ENCODE measurements at regions not wholly inside any gene's neighbourhood (a gene's known extent, or its start where the extent isn't known, plus 50 kb on each side); places are given as distances from the start of the nearest gene placed in this dataset.

GRCh38 chr3:137347132-137347531 lies 389.3 kb downstream of the IL20RB start:
- no peaks in the 10 kb centered on the region for H3K27me3 ChIP-seq (ENCODE audit: control insufficient read depth, insufficient read depth, low read length)
- no peak overlapping the region for H3K4me3 ChIP-seq (ENCODE audit: low read depth, low read length)
- H3K9me3 ChIP-seq (ENCODE audit: control insufficient read depth, insufficient read depth, low read length), result no peaks in the 10 kb centered on the region
- H3K27ac ChIP-seq (ENCODE audit: low read depth, low read length), result no peak overlapping the region
- H3K36me3 ChIP-seq (ENCODE audit: control insufficient read depth, insufficient read depth, low read length), result no peaks in the 10 kb centered on the region
- H3K4me1 ChIP-seq (ENCODE audit: control insufficient read depth, insufficient read depth, low read length), result no peaks in the 10 kb centered on the region
- H3K9ac ChIP-seq (ENCODE audit: low read depth, low read length), result no peak overlapping the region

DNA sequence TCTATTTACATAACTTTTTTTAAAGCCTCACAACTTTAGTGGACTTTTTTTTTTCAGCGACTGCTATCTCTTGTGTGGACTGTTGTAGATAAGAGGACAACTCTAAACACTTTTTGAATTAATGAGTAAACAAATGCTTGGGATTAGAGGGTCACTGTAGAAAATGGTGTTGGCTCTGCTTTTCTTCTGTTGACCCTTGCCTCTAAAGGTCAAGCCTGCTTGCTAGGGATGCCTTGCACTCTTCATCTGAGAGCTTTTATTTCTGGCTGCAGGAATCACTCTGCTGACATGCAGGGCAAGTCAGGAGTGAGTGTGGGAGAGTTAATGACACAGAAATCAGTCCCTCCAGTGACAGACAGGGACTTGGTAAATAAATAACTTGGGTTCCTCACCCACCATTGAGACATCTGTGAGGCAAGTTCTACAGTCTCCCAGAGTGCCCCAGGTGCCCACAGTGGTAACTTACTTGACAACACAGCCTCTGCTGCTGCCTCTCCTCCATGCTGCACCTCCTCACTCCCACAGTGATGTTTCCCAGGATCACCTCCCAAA lies 390.1 kb downstream of the IL20RB start:
- Histone ChIP-seq H3K9me3 (ENCODE audit: control insufficient read depth, insufficient read depth, low read length) (no peaks in the 10 kb centered on the region), H3K4me3 (ENCODE audit: low read depth, low read length) (no peak overlapping the region), H3K4me1 (ENCODE audit: control insufficient read depth, insufficient read depth, low read length) (no peaks in the 10 kb centered on the region), H3K27me3 (ENCODE audit: control insufficient read depth, insufficient read depth, low read length) (no peaks in the 10 kb centered on the region), H3K36me3 (ENCODE audit: control insufficient read depth, insufficient read depth, low read length) (no peaks in the 10 kb centered on the region), H3K27ac (ENCODE audit: low read depth, low read length) (no peak overlapping the region), H3K9ac (ENCODE audit: low read depth, low read length) (no peak overlapping the region)

DNA sequence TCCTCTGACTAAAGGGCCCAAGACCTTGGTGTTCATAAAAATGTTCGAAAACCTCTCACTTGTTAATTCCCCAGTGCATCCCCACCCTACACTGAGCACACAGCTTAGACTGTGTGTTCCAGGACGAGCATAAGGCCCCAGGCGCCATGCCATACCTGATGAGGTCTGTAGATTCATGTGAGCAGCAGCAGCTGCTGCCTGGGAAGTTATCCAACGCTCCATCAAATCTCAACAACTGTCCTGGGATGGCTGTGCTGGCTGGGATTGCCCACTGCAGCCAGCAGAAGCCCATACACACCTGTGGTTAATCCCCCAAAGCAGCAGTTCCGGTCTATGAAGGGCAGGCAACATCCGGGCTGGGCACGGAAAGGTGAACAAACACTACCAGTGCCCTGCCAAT lies 391.2 kb downstream of the IL20RB start:
- Histone ChIP-seq H3K27me3 (ENCODE audit: control insufficient read depth, insufficient read depth, low read length) (no peaks in the 10 kb centered on the region), H3K9me3 (ENCODE audit: control insufficient read depth, insufficient read depth, low read length) (no peaks in the 10 kb centered on the region), H3K27ac (ENCODE audit: low read depth, low read length) (no peak overlapping the region), H3K4me1 (ENCODE audit: control insufficient read depth, insufficient read depth, low read length) (no peaks in the 10 kb centered on the region), H3K9ac (ENCODE audit: low read depth, low read length) (no peak overlapping the region), H3K4me3 (ENCODE audit: low read depth, low read length) (no peak overlapping the region), H3K36me3 (ENCODE audit: control insufficient read depth, insufficient read depth, low read length) (no peaks in the 10 kb centered on the region)

DNA sequence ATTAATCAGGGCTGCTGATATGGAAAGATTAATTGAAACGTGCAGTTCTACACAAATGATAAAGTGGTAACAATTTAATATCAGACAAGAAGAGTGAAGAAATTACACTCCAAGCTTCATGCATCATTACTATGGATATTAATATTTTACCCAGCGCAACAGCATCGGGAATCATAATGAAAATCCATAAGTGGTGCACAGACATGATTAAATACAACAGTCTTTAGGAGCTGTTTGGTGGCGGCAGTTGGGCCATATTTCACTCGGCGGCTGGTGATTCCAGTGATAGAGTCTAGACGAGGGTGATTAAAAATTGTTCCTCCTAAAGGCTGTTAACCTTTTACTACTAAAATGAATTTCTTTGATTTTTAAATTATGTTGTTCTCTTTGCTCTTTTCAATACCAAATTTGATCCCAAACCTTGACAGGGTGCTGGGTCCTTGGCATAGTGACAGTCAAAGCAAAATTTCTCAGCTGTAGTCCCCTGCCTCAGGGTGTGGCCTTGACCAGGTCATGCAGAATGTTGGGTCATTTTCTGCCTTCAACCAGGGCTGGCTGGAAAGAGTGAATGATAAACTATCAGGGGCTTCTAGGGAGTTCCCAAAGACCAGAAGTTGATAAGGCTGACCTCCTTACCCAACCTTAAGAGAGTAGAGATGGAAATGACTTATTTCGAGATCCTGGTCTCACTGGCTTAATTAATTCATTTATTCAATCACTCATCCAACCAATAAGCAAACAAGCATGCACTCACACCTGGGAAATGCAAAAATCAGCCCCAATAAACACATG lies 392.0 kb downstream of the IL20RB start:
- Histone ChIP-seq H3K9ac (ENCODE audit: low read depth, low read length) (no peak overlapping the region), H3K27me3 (ENCODE audit: control insufficient read depth, insufficient read depth, low read length) (no peaks in the 10 kb centered on the region), H3K36me3 (ENCODE audit: control insufficient read depth, insufficient read depth, low read length) (no peaks in the 10 kb centered on the region), H3K4me1 (ENCODE audit: control insufficient read depth, insufficient read depth, low read length) (no peaks in the 10 kb centered on the region), H3K4me3 (ENCODE audit: low read depth, low read length) (no peak overlapping the region), H3K9me3 (ENCODE audit: control insufficient read depth, insufficient read depth, low read length) (no peaks in the 10 kb centered on the region), H3K27ac (ENCODE audit: low read depth, low read length) (no peak overlapping the region)

- Histone ChIP-seq H3K4me1 (ENCODE audit: control insufficient read depth, insufficient read depth, low read length) (no peaks in the 10 kb centered on the region), H3K27ac (ENCODE audit: low read depth, low read length) (no peak overlapping the region), H3K9me3 (ENCODE audit: control insufficient read depth, insufficient read depth, low read length) (no peaks in the 10 kb centered on the region), H3K4me3 (ENCODE audit: low read depth, low read length) (no peak overlapping the region), H3K36me3 (ENCODE audit: control insufficient read depth, insufficient read depth, low read length) (no peaks in the 10 kb centered on the region), H3K9ac (ENCODE audit: low read depth, low read length) (no peak overlapping the region), H3K27me3 (ENCODE audit: control insufficient read depth, insufficient read depth, low read length) (no peaks in the 10 kb centered on the region)
Observed at GRCh38 chr3:137360531-137361201, 402.9 kb downstream of the IL20RB start.

DNA sequence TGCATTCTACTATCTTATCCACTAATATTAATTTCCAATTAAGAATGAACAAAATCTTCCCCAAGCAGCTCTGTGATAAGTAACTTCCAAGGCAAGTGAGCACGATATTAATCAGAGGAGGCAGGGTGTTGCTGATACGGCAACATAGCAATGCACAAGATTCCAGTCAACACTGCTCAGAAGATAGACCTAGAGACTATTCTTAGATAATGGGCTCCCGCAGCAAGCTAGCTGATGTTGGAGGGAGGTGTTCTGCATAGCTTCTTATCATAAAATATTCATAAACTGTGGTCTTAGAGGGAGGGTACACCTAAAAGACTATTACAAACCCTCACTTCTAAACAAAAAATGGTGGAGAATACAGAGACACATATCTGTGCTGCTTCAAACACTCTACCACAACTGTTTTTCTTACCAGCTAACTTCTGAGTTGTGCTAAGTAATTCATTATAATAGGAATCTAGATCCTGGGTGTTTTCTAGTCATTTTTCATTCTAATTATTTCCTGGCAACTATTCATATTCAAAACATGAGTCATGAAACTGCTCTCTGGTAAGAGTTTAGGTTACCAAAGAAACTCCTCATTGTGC lies 382.0 kb upstream of the SOX14 start:
- Histone ChIP-seq H3K4me3 (ENCODE audit: low read depth, low read length) (no peak overlapping the region), H3K27ac (ENCODE audit: low read depth, low read length) (no peak overlapping the region), H3K27me3 (ENCODE audit: control insufficient read depth, insufficient read depth, low read length) (no peaks in the 10 kb centered on the region), H3K9ac (ENCODE audit: low read depth, low read length) (no peak overlapping the region), H3K36me3 (ENCODE audit: control insufficient read depth, insufficient read depth, low read length) (no peaks in the 10 kb centered on the region), H3K4me1 (ENCODE audit: control insufficient read depth, insufficient read depth, low read length) (peaks cover 4% of the 10 kb centered on the region; the same call in 1 of the 2 replicates), H3K9me3 (ENCODE audit: control insufficient read depth, insufficient read depth, low read length) (no peaks in the 10 kb centered on the region; the same call in 1 of the 2 replicates)

- Histone ChIP-seq H3K4me3 (ENCODE audit: low read depth, low read length) (no peak overlapping the region), H3K36me3 (ENCODE audit: control insufficient read depth, insufficient read depth, low read length) (no peaks in the 10 kb centered on the region), H3K9me3 (ENCODE audit: control insufficient read depth, insufficient read depth, low read length) (no peaks in the 10 kb centered on the region; the same call in 1 of the 2 replicates), H3K9ac (ENCODE audit: low read depth, low read length) (no peak overlapping the region), H3K27me3 (ENCODE audit: control insufficient read depth, insufficient read depth, low read length) (no peaks in the 10 kb centered on the region), H3K27ac (ENCODE audit: low read depth, low read length) (no peak overlapping the region), H3K4me1 (ENCODE audit: control insufficient read depth, insufficient read depth, low read length) (peaks cover 4% of the 10 kb centered on the region; the same call in 1 of the 2 replicates)
Observed at GRCh38 chr3:137385922-137386321, 378.2 kb upstream of the SOX14 start.

DNA sequence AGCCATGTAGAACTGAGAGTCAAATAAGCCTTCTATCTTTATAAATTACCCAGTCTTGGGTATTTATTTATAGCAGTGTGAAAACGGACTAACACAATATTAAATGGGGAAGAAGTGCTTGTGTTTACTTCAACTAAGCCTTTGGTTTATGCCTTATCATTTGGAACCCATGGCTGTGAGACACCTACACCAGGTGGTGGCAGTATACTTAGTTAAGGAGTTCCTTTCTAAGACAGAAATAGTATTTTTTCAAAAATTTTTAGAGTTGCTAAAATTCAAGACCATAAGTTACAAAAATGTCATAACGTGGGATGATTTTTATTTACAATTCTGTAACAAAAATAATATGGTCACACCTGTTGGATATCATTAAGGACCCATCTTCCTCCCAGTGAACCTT lies 354.5 kb upstream of the SOX14 start:
- no peak overlapping the region for H3K4me3 ChIP-seq (ENCODE audit: low read depth, low read length)
- no peaks in the 10 kb centered on the region for H3K27me3 ChIP-seq (ENCODE audit: control insufficient read depth, insufficient read depth, low read length)
- peaks cover 6% of the 10 kb centered on the region; the same call in 1 of the 2 replicates for H3K9me3 ChIP-seq (ENCODE audit: control insufficient read depth, insufficient read depth, low read length)
- H3K27ac ChIP-seq (ENCODE audit: low read depth, low read length), result no peak overlapping the region
- no peak overlapping the region for H3K9ac ChIP-seq (ENCODE audit: low read depth, low read length)
- no peaks in the 10 kb centered on the region for H3K36me3 ChIP-seq (ENCODE audit: control insufficient read depth, insufficient read depth, low read length)
- H3K4me1 ChIP-seq (ENCODE audit: control insufficient read depth, insufficient read depth, low read length), result no peaks in the 10 kb centered on the region

DNA sequence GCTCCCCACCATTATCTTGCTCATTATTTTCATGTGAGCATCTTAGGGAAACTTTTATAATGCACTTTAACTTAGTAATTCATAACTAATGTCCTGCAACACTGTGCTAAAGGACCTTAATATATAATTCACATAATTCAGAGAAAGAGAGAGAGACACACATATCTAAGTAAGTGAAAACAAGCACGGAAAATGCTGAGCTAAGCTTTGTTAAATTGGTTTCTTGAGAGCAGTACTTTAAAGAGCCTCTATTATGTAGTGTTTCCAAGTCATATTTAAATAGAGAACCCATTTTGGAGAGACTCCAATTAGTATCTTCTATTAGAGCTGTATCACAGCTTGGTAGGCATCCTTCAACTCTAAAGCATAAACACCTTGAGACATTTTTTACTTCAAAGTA lies 354.1 kb upstream of the SOX14 start:
- Histone ChIP-seq H3K27me3 (ENCODE audit: control insufficient read depth, insufficient read depth, low read length) (no peaks in the 10 kb centered on the region), H3K27ac (ENCODE audit: low read depth, low read length) (no peak overlapping the region)

DNA sequence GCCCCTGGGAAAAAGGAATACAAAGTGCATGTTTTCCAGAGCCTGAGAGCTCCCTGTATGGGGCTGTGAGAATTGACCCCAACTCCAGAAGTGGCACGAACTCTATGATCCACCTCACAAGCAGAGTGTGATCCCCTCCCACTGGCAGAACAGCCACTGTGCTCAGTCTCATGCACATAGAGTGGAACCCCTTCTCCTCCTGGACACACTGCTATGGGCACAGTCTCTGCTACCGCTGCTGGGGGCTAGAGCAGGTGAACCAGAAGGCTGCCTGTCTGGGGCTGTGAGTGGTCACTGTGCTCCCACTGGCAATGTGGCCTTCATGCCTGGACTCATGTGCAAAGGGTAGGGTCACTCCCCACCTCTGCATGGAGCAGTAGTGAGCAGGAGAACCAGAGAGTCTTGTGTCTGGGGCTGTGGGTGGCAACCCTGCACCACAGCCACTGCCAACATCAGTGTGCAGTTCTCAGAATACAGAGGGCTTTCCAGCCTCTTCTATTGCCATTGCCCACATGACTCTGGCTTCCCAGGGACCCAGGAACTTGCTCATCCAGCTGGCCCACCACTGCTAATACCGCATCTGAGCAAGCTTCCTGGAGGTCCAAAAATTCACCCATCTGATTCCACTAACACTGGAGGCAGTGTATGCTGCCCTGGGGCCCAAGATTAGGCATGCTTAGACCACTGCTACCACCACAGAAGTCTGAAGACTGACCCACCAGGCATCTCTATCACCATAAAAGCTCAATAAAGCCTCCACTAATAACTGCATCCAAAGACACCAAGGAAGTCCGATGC lies 343.7 kb upstream of the SOX14 start:
- Histone ChIP-seq H3K4me1 (ENCODE audit: control insufficient read depth, insufficient read depth, low read length) (no peaks in the 10 kb centered on the region), H3K9me3 (ENCODE audit: control insufficient read depth, insufficient read depth, low read length) (no peaks in the 10 kb centered on the region), H3K27me3 (ENCODE audit: control insufficient read depth, insufficient read depth, low read length) (no peaks in the 10 kb centered on the region), H3K4me3 (ENCODE audit: low read depth, low read length) (no peak overlapping the region), H3K9ac (ENCODE audit: low read depth, low read length) (no peak overlapping the region), H3K27ac (ENCODE audit: low read depth, low read length) (no peak overlapping the region), H3K36me3 (ENCODE audit: control insufficient read depth, insufficient read depth, low read length) (no peaks in the 10 kb centered on the region)

More for the DNA sequence above, 354.1 kb upstream of the SOX14 start:
- peaks cover 6% of the 10 kb centered on the region; the same call in 1 of the 2 replicates for H3K9me3 ChIP-seq (ENCODE audit: control insufficient read depth, insufficient read depth, low read length)
- no peaks in the 10 kb centered on the region for H3K36me3 ChIP-seq (ENCODE audit: control insufficient read depth, insufficient read depth, low read length)
- H3K4me3 ChIP-seq (ENCODE audit: low read depth, low read length), result no peak overlapping the region
- H3K9ac ChIP-seq (ENCODE audit: low read depth, low read length), result no peak overlapping the region
- no peaks in the 10 kb centered on the region for H3K4me1 ChIP-seq (ENCODE audit: control insufficient read depth, insufficient read depth, low read length)

All from HUES48 (cell line).